ENCODE measurements at regions not wholly inside any gene's neighbourhood (a gene's known extent, or its start where the extent isn't known, plus 50 kb on each side); places are given as distances from the start of the nearest gene placed in this dataset.

- no peak overlapping the region for H3K4me3 Mint-ChIP-seq
- Histone ChIP-seq H3K27me3 (ENCODE audit: control insufficient read depth, insufficient read depth, low read length, poor library complexity, severe bottlenecking) (no peaks in the 10 kb centered on the region), H3K27ac (ENCODE audit: low read depth, low read length) (no peak overlapping the region), H3K9me3 (ENCODE audit: control insufficient read depth, low read length) (no peaks in the 10 kb centered on the region), H3K36me3 (ENCODE audit: control insufficient read depth, insufficient read depth, low read length) (no peaks in the 10 kb centered on the region), H3K4me1 (ENCODE audit: control insufficient read depth, insufficient read depth, low read length) (no peaks in the 10 kb centered on the region), H3K4me3 (ENCODE audit: low read length) (no peak overlapping the region), H3K9ac (ENCODE audit: extremely low read depth, low read length, poor library complexity, severe bottlenecking) (no peak overlapping the region)
- TF ChIP-seq CTCF (conservative IDR thresholded peaks at IDR 0.05) = no peak
- no peaks in the 10 kb centered on the region for H3K9me3 Mint-ChIP-seq
- H3K27ac Mint-ChIP-seq = no peak overlapping the region
- H3K27me3 Mint-ChIP-seq (ENCODE audit: insufficient read depth) = peaks cover 4% of the 10 kb centered on the region
- no peaks in the 10 kb centered on the region for H3K36me3 Mint-ChIP-seq (ENCODE audit: low read depth)
- WGBS, 2 experiments (ENCODE audit: insufficient coverage in 1 of 2, insufficient read length in 1 of 2) = 90 to 96% methylated on average over 3 to 6 of the region's 6 CpGs
- H3K4me1 Mint-ChIP-seq = peaks cover 11% of the 10 kb centered on the region
- no peak for DNase-seq
Observed at GRCh38 chr16:48105976-48106375, 49.8 kb downstream of the ABCC12 start.

- no peak overlapping the region for H3K27ac ChIP-seq (ENCODE audit: low read depth, low read length)
- WGBS, 2 experiments (ENCODE audit: insufficient coverage in 1 of 2, insufficient read length in 1 of 2) = 82 to 87% methylated on average over 4 of the region's 4 CpGs
Observed at GRCh38 chr16:48105456-48105855, 50.3 kb downstream of the ABCC12 start.

GRCh38 chr16:48103591-48103990 lies 52.2 kb downstream of the ABCC12 start:
- Mint-ChIP-seq H3K4me1 (peaks cover 14% of the 10 kb centered on the region), H3K4me3 (no peak overlapping the region), H3K27me3 (ENCODE audit: insufficient read depth) (no peaks in the 10 kb centered on the region), H3K36me3 (ENCODE audit: low read depth) (no peaks in the 10 kb centered on the region), H3K9me3 (no peaks in the 10 kb centered on the region), H3K27ac (no peak overlapping the region)
- no peaks in the 10 kb centered on the region for H3K4me1 ChIP-seq (ENCODE audit: control insufficient read depth, insufficient read depth, low read length)
- WGBS, 2 experiments (ENCODE audit: insufficient coverage in 1 of 2, insufficient read length in 1 of 2) = 87 to 92% methylated on average over 3 to 6 of the region's 6 CpGs
- no peaks in the 10 kb centered on the region for H3K36me3 ChIP-seq (ENCODE audit: control insufficient read depth, insufficient read depth, low read length)
- no peak for DNase-seq
- no peak overlapping the region for H3K4me3 ChIP-seq (ENCODE audit: low read length)
- no peak overlapping the region for H3K27ac ChIP-seq (ENCODE audit: low read depth, low read length)
- TF ChIP-seq CTCF (conservative IDR thresholded peaks at IDR 0.05) = no peak
- H3K27me3 ChIP-seq (ENCODE audit: control insufficient read depth, insufficient read depth, low read length, poor library complexity, severe bottlenecking) = no peaks in the 10 kb centered on the region
- H3K9me3 ChIP-seq (ENCODE audit: control insufficient read depth, low read length) = no peaks in the 10 kb centered on the region
- no peak overlapping the region for H3K9ac ChIP-seq (ENCODE audit: extremely low read depth, low read length, poor library complexity, severe bottlenecking)

More at GRCh38 chr16:48105456-48105855, 50.3 kb downstream of the ABCC12 start:
- Histone ChIP-seq H3K9me3 (ENCODE audit: control insufficient read depth, low read length) (no peaks in the 10 kb centered on the region), H3K36me3 (ENCODE audit: control insufficient read depth, insufficient read depth, low read length) (no peaks in the 10 kb centered on the region), H3K4me3 (ENCODE audit: low read length) (no peak overlapping the region), H3K27me3 (ENCODE audit: control insufficient read depth, insufficient read depth, low read length, poor library complexity, severe bottlenecking) (no peaks in the 10 kb centered on the region), H3K4me1 (ENCODE audit: control insufficient read depth, insufficient read depth, low read length) (no peaks in the 10 kb centered on the region), H3K9ac (ENCODE audit: extremely low read depth, low read length, poor library complexity, severe bottlenecking) (no peak overlapping the region)
- no peak for DNase-seq
- H3K27ac Mint-ChIP-seq = no peak overlapping the region
- H3K4me3 Mint-ChIP-seq = no peak overlapping the region
- H3K27me3 Mint-ChIP-seq (ENCODE audit: insufficient read depth) = peaks cover under 1% of the 10 kb centered on the region
- H3K4me1 Mint-ChIP-seq = peaks cover 14% of the 10 kb centered on the region
- TF ChIP-seq CTCF (conservative IDR thresholded peaks at IDR 0.05) = no peak
- no peaks in the 10 kb centered on the region for H3K36me3 Mint-ChIP-seq (ENCODE audit: low read depth)
- no peaks in the 10 kb centered on the region for H3K9me3 Mint-ChIP-seq

All from endodermal cell (in vitro differentiated cells).